Cerebellar cortex (tissue), 1 donor: ENCODE measurements at regions not wholly inside any gene's neighbourhood (a gene's known extent, or its start where the extent isn't known, plus 50 kb on each side); places are given as distances from the start of the nearest gene placed in this dataset.

Experiments used
- DNase-seq: peaks from one replicate; pipeline ENCODE4 v3.0.0-alpha.2; 2015; ENCODE audit warnings: low spot score

- DNase-seq: no peak
Observed at GRCh38 chr5:77844623-77845323, 68.6 kb upstream of the TBCA start.

GRCh38 chr5:77844373-77844622 is 68.2 kb upstream of the TBCA start:
- peak; percentile 15 for DNase-seq

- DNase-seq: no peak
Observed at GRCh38 chr5:77843570-77844372, 67.6 kb upstream of the TBCA start.

- no peak for DNase-seq
Observed at GRCh38 chr5:77842243-77842642, 66.1 kb upstream of the TBCA start.

GRCh38 chr5:77841616-77842015 is 65.5 kb upstream of the TBCA start:
- no peak for DNase-seq

- DNase-seq: no peak
Observed at GRCh38 chr5:77840930-77841329, 64.8 kb upstream of the TBCA start.

GRCh38 chr5:77839691-77840090 is 63.6 kb upstream of the TBCA start:
- DNase-seq: no peak

GRCh38 chr5:77832938-77833337 is 56.8 kb upstream of the TBCA start:
- no peak for DNase-seq

GRCh38 chr5:77832166-77832770 is 56.1 kb upstream of the TBCA start:
- DNase-seq: no peak

GRCh38 chr5:77828445-77828844 is 52.3 kb upstream of the TBCA start:
- no peak for DNase-seq
